ENCODE measurements at regions not wholly inside any gene's neighbourhood (a gene's known extent, or its start where the extent isn't known, plus 50 kb on each side); places are given as distances from the start of the nearest gene placed in this dataset.
A peak's percentile ranks its signal among the peaks of the same experiment; 100 is the strongest.
"Not testable (repeated sequence)": the region's sequence is repeated elsewhere in the genome, so short reads cannot be mapped to it uniquely, and the experiment has no call there.

GRCh38 chr6:131336596-131336995, 201.3 kb downstream of the AKAP7 start:
- no peak overlapping the region for H3K4me3 ChIP-seq (ENCODE audit: low read depth, low read length)
- no peak for DNase-seq (ENCODE audit: low read depth)
- TF ChIP-seq, protein P1, sequence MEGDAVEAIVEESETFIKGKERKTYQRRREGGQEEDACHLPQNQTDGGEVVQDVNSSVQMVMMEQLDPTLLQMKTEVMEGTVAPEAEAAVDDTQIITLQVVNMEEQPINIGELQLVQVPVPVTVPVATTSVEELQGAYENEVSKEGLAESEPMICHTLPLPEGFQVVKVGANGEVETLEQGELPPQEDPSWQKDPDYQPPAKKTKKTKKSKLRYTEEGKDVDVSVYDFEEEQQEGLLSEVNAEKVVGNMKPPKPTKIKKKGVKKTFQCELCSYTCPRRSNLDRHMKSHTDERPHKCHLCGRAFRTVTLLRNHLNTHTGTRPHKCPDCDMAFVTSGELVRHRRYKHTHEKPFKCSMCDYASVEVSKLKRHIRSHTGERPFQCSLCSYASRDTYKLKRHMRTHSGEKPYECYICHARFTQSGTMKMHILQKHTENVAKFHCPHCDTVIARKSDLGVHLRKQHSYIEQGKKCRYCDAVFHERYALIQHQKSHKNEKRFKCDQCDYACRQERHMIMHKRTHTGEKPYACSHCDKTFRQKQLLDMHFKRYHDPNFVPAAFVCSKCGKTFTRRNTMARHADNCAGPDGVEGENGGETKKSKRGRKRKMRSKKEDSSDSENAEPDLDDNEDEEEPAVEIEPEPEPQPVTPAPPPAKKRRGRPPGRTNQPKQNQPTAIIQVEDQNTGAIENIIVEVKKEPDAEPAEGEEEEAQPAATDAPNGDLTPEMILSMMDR (conservative IDR thresholded peaks at IDR 0.05; ENCODE audit: low read depth, low read length), result no peak

- peak; percentile 44 for DNase-seq (ENCODE audit: low read depth)
- not testable (repeated sequence) for H3K4me3 ChIP-seq (ENCODE audit: low read depth, low read length)
Measured at GRCh38 chr6:131346896-131347295, 211.6 kb downstream of the AKAP7 start.

GRCh38 chr6:131348572-131348971, 213.3 kb downstream of the AKAP7 start:
- H3K4me3 ChIP-seq (ENCODE audit: low read depth, low read length), result no peak overlapping the region
- DNase-seq (ENCODE audit: low read depth), result no peak
- TF ChIP-seq, protein P1 (conservative IDR thresholded peaks at IDR 0.05; ENCODE audit: low read depth, low read length), result no peak

GRCh38 chr6:131349199-131349598, 213.9 kb downstream of the AKAP7 start:
- DNase-seq (ENCODE audit: low read depth), result no peak
- TF ChIP-seq, protein P1 (conservative IDR thresholded peaks at IDR 0.05; ENCODE audit: low read depth, low read length), result no peak
- no peak overlapping the region for H3K4me3 ChIP-seq (ENCODE audit: low read depth, low read length)

GRCh38 chr6:131353106-131353505, 217.8 kb downstream of the AKAP7 start:
- DNase-seq (ENCODE audit: low read depth), result no peak
- TF ChIP-seq, protein P1 (conservative IDR thresholded peaks at IDR 0.05; ENCODE audit: low read depth, low read length), result no peak
- H3K4me3 ChIP-seq (ENCODE audit: low read depth, low read length), result no peak overlapping the region

- no peak overlapping the region for H3K4me3 ChIP-seq (ENCODE audit: low read depth, low read length)
- no peak for DNase-seq (ENCODE audit: low read depth)
- TF ChIP-seq, protein P1 (conservative IDR thresholded peaks at IDR 0.05; ENCODE audit: low read depth, low read length), result no peak
Measured at GRCh38 chr6:131353876-131354275, 218.6 kb downstream of the AKAP7 start.

- no peak for DNase-seq (ENCODE audit: low read depth)
- TF ChIP-seq, protein P1 (conservative IDR thresholded peaks at IDR 0.05; ENCODE audit: low read depth, low read length), result no peak
- no peak overlapping the region for H3K4me3 ChIP-seq (ENCODE audit: low read depth, low read length)
Measured at GRCh38 chr6:131354356-131354755, 218.7 kb upstream of the ARG1 start.

- TF ChIP-seq, protein P1 (conservative IDR thresholded peaks at IDR 0.05; ENCODE audit: low read depth, low read length), result no peak
- DNase-seq (ENCODE audit: low read depth), result peak; percentile 21
- H3K4me3 ChIP-seq (ENCODE audit: low read depth, low read length), result no peak overlapping the region
Measured at GRCh38 chr6:131356161-131356560, 216.9 kb upstream of the ARG1 start.

Data from choroid plexus epithelial cell (primary cell).